SK-N-SH treated with all-trans-retinoic acid at 6 μM for 48 hours (cell line): ENCODE measurements at regions not wholly inside any gene's neighbourhood (a gene's known extent, or its start where the extent isn't known, plus 50 kb on each side); places are given as distances from the start of the nearest gene placed in this dataset.

ENCODE experiments used
- BACH2 ChIP-seq: fragments of 250-450 bp; sonication (Bioruptor Pico); IDR thresholded peaks from 2 replicates; pipeline ENCODE4 v1.9.0; 2021; ENCODE audit warnings: mild to moderate bottlenecking, borderline replicate concordance
- CSDC2 ChIP-seq: fragments of 250-450 bp; sonication (Bioruptor Pico); IDR thresholded peaks from 2 replicates; pipeline ENCODE4 v1.5.0; 2020; ENCODE audit warnings: mild to moderate bottlenecking, moderate library complexity
- ESRRG ChIP-seq: fragments of 250-450 bp; sonication (Bioruptor Pico); IDR thresholded peaks from 2 replicates; pipeline ENCODE4 v1.6.1; 2021; ENCODE audit warnings: mild to moderate bottlenecking
- GLIS3 ChIP-seq: fragments of 250-450 bp; sonication (Bioruptor Pico); IDR thresholded peaks from 2 replicates; pipeline ENCODE4 v1.5.0; 2020; ENCODE audit warnings: mild to moderate bottlenecking, moderate library complexity
- PPARA ChIP-seq: fragments of 250-450 bp; sonication (Bioruptor Pico); IDR thresholded peaks from 2 replicates; pipeline ENCODE4 v1.5.0; 2020; ENCODE audit warnings: mild to moderate bottlenecking, borderline replicate concordance
- RARB ChIP-seq: fragments of 250-450 bp; sonication (Bioruptor Pico); IDR thresholded peaks from 2 replicates; pipeline ENCODE4 v1.8.0; 2021; ENCODE audit warnings: mild to moderate bottlenecking, moderate library complexity
- SNAI2 ChIP-seq: fragments of 250-450 bp; sonication (Bioruptor Pico); IDR thresholded peaks from 2 replicates; pipeline ENCODE4 v1.5.0; 2020; ENCODE audit warnings: mild to moderate bottlenecking, moderate library complexity
- TCF4 ChIP-seq: fragments of 250-450 bp; sonication (Bioruptor Pico); IDR thresholded peaks from 2 replicates; pipeline ENCODE4 v1.8.0; 2021; ENCODE audit warnings: mild to moderate bottlenecking, moderate library complexity, borderline replicate concordance
- ZC3H10 ChIP-seq: fragments of 250-450 bp; sonication (Bioruptor Pico); IDR thresholded peaks from 2 replicates; pipeline ENCODE4 v1.5.1; 2021; ENCODE audit warnings: mild to moderate bottlenecking, moderate library complexity
- ZFP30 ChIP-seq: fragments of 450-650 bp; formaldehyde crosslinking; IDR thresholded peaks from 2 replicates; pipeline ENCODE4 v1.5.0; 2022; ENCODE audit warnings: mild to moderate bottlenecking, moderate library complexity
- ZNF565 ChIP-seq: fragments of 450-650 bp; formaldehyde crosslinking; conservative IDR thresholded peaks from 2 replicates; pipeline ENCODE4 v1.5.0; 2020; ENCODE audit warnings: low read depth, mild to moderate bottlenecking, moderate library complexity
- TF ChIP-seq, protein P1 (sequence below): fragments of 250-450 bp; sonication (Bioruptor Pico); IDR thresholded peaks from 2 replicates; pipeline ENCODE4 v1.8.0; 2020; ENCODE audit warnings: mild to moderate bottlenecking, moderate library complexity, borderline replicate concordance
- TF ChIP-seq, protein P2 (sequence below): fragments of 250-450 bp; sonication (Bioruptor Pico); IDR thresholded peaks from 2 replicates; pipeline ENCODE4 v1.5.1; 2020; ENCODE audit warnings: low read depth, mild to moderate bottlenecking, moderate library complexity

DNA sequence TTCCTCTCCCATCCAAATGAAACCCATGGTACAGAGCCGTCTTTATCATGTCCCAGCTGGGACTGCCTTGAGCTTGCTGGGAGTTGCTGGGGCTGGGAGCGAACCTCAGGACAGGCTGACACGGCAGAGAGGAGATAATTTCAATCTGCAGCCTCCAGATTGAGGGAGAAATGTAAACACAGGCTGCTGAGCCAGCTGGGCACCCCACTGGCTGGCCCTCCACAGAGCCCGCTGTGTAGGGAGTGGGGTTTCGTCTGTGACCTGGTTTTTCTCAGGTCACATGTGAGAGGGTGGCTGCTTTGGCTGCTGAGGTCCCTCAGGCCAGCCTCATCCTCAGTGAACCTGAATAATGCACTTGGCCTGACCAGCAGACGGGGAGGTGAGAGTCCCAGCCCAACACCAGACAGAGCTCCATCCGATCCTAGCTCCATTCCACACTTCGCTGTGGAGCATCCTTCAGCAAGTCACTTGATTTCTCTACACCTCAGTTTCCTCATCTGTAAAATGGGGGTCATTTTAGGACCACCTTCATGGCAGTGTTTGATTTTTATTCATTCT, 121.6 kb upstream of the MRPS22 start:
- no peak for TF ChIP-seq ZNF565
- no peak for TF ChIP-seq SNAI2 (CRISPR knock-in tag)
- TF ChIP-seq ZFP30 (CRISPR knock-in tag) = no peak
- no peak for TF ChIP-seq ZC3H10 (CRISPR knock-in tag)
- no peak for TF ChIP-seq TCF4 (CRISPR knock-in tag)
- TF ChIP-seq, protein P1, sequence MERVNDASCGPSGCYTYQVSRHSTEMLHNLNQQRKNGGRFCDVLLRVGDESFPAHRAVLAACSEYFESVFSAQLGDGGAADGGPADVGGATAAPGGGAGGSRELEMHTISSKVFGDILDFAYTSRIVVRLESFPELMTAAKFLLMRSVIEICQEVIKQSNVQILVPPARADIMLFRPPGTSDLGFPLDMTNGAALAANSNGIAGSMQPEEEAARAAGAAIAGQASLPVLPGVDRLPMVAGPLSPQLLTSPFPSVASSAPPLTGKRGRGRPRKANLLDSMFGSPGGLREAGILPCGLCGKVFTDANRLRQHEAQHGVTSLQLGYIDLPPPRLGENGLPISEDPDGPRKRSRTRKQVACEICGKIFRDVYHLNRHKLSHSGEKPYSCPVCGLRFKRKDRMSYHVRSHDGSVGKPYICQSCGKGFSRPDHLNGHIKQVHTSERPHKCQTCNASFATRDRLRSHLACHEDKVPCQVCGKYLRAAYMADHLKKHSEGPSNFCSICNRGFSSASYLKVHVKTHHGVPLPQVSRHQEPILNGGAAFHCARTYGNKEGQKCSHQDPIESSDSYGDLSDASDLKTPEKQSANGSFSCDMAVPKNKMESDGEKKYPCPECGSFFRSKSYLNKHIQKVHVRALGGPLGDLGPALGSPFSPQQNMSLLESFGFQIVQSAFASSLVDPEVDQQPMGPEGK (CRISPR knock-in tag) = no peak
- no peak for TF ChIP-seq GLIS3 (CRISPR knock-in tag)
- no peak for TF ChIP-seq RARB
- TF ChIP-seq BACH2 = no peak
- TF ChIP-seq, protein P2, sequence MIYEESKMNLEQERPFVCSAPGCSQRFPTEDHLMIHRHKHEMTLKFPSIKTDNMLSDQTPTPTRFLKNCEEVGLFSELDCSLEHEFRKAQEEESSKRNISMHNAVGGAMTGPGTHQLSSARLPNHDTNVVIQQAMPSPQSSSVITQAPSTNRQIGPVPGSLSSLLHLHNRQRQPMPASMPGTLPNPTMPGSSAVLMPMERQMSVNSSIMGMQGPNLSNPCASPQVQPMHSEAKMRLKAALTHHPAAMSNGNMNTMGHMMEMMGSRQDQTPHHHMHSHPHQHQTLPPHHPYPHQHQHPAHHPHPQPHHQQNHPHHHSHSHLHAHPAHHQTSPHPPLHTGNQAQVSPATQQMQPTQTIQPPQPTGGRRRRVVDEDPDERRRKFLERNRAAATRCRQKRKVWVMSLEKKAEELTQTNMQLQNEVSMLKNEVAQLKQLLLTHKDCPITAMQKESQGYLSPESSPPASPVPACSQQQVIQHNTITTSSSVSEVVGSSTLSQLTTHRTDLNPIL (CRISPR knock-in tag) = no peak
- TF ChIP-seq ESRRG = no peak
- no peak for TF ChIP-seq CSDC2 (CRISPR knock-in tag)
- TF ChIP-seq PPARA = no peak
